Ovary (tissue), 7 donors: ENCODE measurements at regions not wholly inside any gene's neighbourhood (a gene's known extent, or its start where the extent isn't known, plus 50 kb on each side); places are given as distances from the start of the nearest gene placed in this dataset.

Source experiments
- DNase-seq, 5 donors: peaks; one replicate each; pipeline ENCODE4 v3.0.0-alpha.2; 2019 to 2020
- H3K27ac ChIP-seq, 2 donors: fragments of 200-600 bp; one replicate each; pipeline versions ENCODE4 v1.5.1 to v1.8.0; 2019 to 2022
- H3K27me3 ChIP-seq: fragments of 200-600 bp; one replicate; pipeline ENCODE4 v1.8.0; 2022
- H3K36me3 ChIP-seq: fragments of 200-600 bp; sonication (generic); one replicate; pipeline ENCODE4 v1.5.1; 2019
- H3K4me1 ChIP-seq: one replicate; pipeline ENCODE4 v1.8.1; 2013; ENCODE audit warnings: mild to moderate bottlenecking, moderate library complexity; ENCODE audit not compliant: insufficient read depth
- H3K4me3 ChIP-seq: fragments of 200-600 bp; sonication (generic); one replicate; pipeline ENCODE4 v1.5.1; 2017
- H3K9me3 ChIP-seq, 2 donors: fragments of 200-600 bp in 1 of 2; sonication (generic) in 1 of 2; one replicate each; pipeline versions ENCODE4 v1.5.1 to v1.8.1; 2013 to 2019; ENCODE audit warnings: mild to moderate bottlenecking in 1 of 2, moderate library complexity in 1 of 2
- CTCF ChIP-seq, 3 donors: fragments of 450-650 bp in 2 of 3; fragments of 200-600 bp in 1 of 3; IDR thresholded peaks; one replicate each; pipeline versions ENCODE4 v1.5.1 to v1.8.0; 2016 to 2022; ENCODE audit warnings: antibody characterized with exemption in 3 of 3, mild to moderate bottlenecking in 1 of 3
- EP300 ChIP-seq: sonication (generic); formaldehyde crosslinking; IDR thresholded peaks from one replicate; pipeline ENCODE4 v1.6.1; 2017; ENCODE audit warnings: antibody characterized with exemption
- POLR2A ChIP-seq: fragments of 450-650 bp; IDR thresholded peaks from one replicate; pipeline ENCODE4 v1.6.1; 2017; ENCODE audit warnings: antibody characterized with exemption, mild to moderate bottlenecking, moderate library complexity
- WGBS, 3 donors: extraction: QIAGEN DNeasy Blood & Tissue Kit in 1 of 3; methylation state at CpG; one replicate each; pipeline versions ENCODE4 v1.1.5 to v1.1.7; 2013 to 2017; 5-methylcytosine and 5-hydroxymethylcytosine counted together
- intact Hi-C, 4 donors: fragments of 100-400 bp; cut with DNase I; formaldehyde crosslinking; loops; one replicate each; pipeline versions ENCODE4 v1.11.0 to v1.15.1; 2022 to 2023
- donor health status: DM: no; HTN: no; CAD: no; lungs with moderate emphysema.
- donor health status: DM: no; HTN: no; CAD: no.
- donor health status: Bipolar disorder and iron deficiency.
- donor health status: DM: no; HTN: no; CAD: no.
- donor health status: DM: yes; HTN: yes; CAD: no.

- intact Hi-C loops: no loop called here
- WGBS, 3 donors: 82 to 90% (median 83%) methylated on average over 7 of the region's 7 CpGs
- H3K27me3 ChIP-seq: no peaks in the 10 kb centered on the region
- no peaks in the 10 kb centered on the region for H3K36me3 ChIP-seq
- no peak overlapping the region for H3K27ac ChIP-seq
- no peak overlapping the region for H3K4me3 ChIP-seq
- TF ChIP-seq POLR2A (no peak), EP300 (no peak), CTCF (IDR thresholded peaks at IDR 0.05) (no peak)
- H3K4me1 ChIP-seq: peaks cover 1% of the 10 kb centered on the region
- no peaks in the 10 kb centered on the region for H3K9me3 ChIP-seq
- DNase-seq: no peak
These were observed 274.8 kb upstream of the ADRA1B start for GRCh38 chr5:159641371-159642039.

GRCh38 chr5:159642379-159642778, 273.9 kb upstream of the ADRA1B start:
- intact Hi-C loops: no loop called here
- TF ChIP-seq EP300: no peak
- no peak for TF ChIP-seq CTCF (IDR thresholded peaks at IDR 0.05)
- no peak for TF ChIP-seq POLR2A
- no peaks in the 10 kb centered on the region for H3K36me3 ChIP-seq
- H3K27ac ChIP-seq: no peak overlapping the region
- 88 to 99% (median 94%) methylated on average over 2 of the region's 2 CpGs for WGBS, 3 donors
- DNase-seq: no peak
- no peaks in the 10 kb centered on the region for H3K27me3 ChIP-seq
- H3K4me3 ChIP-seq: no peak overlapping the region
- H3K4me1 ChIP-seq: peaks cover 1% of the 10 kb centered on the region
- no peaks in the 10 kb centered on the region for H3K9me3 ChIP-seq

GRCh38 chr5:159644053-159644452, 272.2 kb upstream of the ADRA1B start:
- no peaks in the 10 kb centered on the region for H3K36me3 ChIP-seq
- H3K4me1 ChIP-seq: peaks cover 1% of the 10 kb centered on the region
- no peak overlapping the region for H3K4me3 ChIP-seq
- WGBS, 3 donors: 13 to 25% (median 22%) methylated on average over 1 of the region's 1 CpG
- TF ChIP-seq POLR2A (no peak), CTCF (IDR thresholded peaks at IDR 0.05) (no peak), EP300 (no peak)
- H3K9me3 ChIP-seq: no peaks in the 10 kb centered on the region
- no peak for DNase-seq
- no peak overlapping the region for H3K27ac ChIP-seq
- intact Hi-C loops: no loop called here
- H3K27me3 ChIP-seq: no peaks in the 10 kb centered on the region

- no peak for DNase-seq
- intact Hi-C loops: no loop called here
- TF ChIP-seq CTCF (IDR thresholded peaks at IDR 0.05): no peak
- TF ChIP-seq POLR2A: no peak
- TF ChIP-seq EP300: no peak
- H3K4me3 ChIP-seq: no peak overlapping the region
- no peaks in the 10 kb centered on the region for H3K36me3 ChIP-seq
- WGBS, 3 donors: 75 to 81% (median 78%) methylated on average over 7 of the region's 7 CpGs
- H3K27ac ChIP-seq: no peak overlapping the region
- H3K27me3 ChIP-seq: no peaks in the 10 kb centered on the region
- H3K4me1 ChIP-seq: peaks cover 1% of the 10 kb centered on the region
- no peaks in the 10 kb centered on the region for H3K9me3 ChIP-seq
These were observed 271.0 kb upstream of the ADRA1B start for GRCh38 chr5:159645179-159645846.
